Cardiac muscle cell (in vitro differentiated cells and primary cell): ENCODE measurements at regions not wholly inside any gene's neighbourhood (a gene's known extent, or its start where the extent isn't known, plus 50 kb on each side); places are given as distances from the start of the nearest gene placed in this dataset.

ENCODE experiments used
- DNase-seq, 2 donors: peaks; one replicate each; pipeline versions ENCODE4 v3.0.0 to v3.0.0-alpha.2; 2010 to 2017; ENCODE audit warnings: low read depth in 1 of 2, low spot score in 1 of 2
- H3K27ac ChIP-seq: fragments of 200-600 bp; sonication (generic); 2 replicates; pipeline ENCODE4 v1.5.1; 2016
- H3K27me3 ChIP-seq: fragments of 200-600 bp; sonication (generic); 2 replicates; pipeline ENCODE4 v1.6.0; 2016; ENCODE audit warnings: control low read depth
- H3K36me3 ChIP-seq: fragments of 200-600 bp; sonication (generic); 2 replicates; pipeline ENCODE4 v1.5.1; 2016; ENCODE audit warnings: control low read depth
- H3K4me1 ChIP-seq: fragments of 200-600 bp; sonication (generic); 2 replicates; pipeline ENCODE4 v1.8.1; 2017; ENCODE audit warnings: low read depth, mild to moderate bottlenecking, mixed run types
- H3K4me3 ChIP-seq: fragments of 200-600 bp; sonication (generic); 2 replicates; pipeline ENCODE4 v1.5.1; 2016; ENCODE audit warnings: mild to moderate bottlenecking
- H3K9me3 ChIP-seq: fragments of 200-600 bp; sonication (generic); 2 replicates; pipeline ENCODE4 v1.5.1; 2017; ENCODE audit warnings: low read depth, mild to moderate bottlenecking, control low read depth
- CTCF ChIP-seq: IDR thresholded peaks from 2 replicates; pipeline ENCODE4 v1.5.1; 2012; ENCODE audit warnings: low read depth, mild to moderate bottlenecking, low read length

- no peak overlapping the region for H3K4me3 ChIP-seq
- no peaks in the 10 kb centered on the region for H3K9me3 ChIP-seq
- no peak overlapping the region for H3K27ac ChIP-seq
- no peaks in the 10 kb centered on the region for H3K4me1 ChIP-seq
- H3K36me3 ChIP-seq = no peaks in the 10 kb centered on the region
- no peaks in the 10 kb centered on the region for H3K27me3 ChIP-seq
- no peak for DNase-seq
- no peak for TF ChIP-seq CTCF
Measured at GRCh38 chr2:524442-524841, 152.8 kb downstream of the TMEM18 start.

DNA sequence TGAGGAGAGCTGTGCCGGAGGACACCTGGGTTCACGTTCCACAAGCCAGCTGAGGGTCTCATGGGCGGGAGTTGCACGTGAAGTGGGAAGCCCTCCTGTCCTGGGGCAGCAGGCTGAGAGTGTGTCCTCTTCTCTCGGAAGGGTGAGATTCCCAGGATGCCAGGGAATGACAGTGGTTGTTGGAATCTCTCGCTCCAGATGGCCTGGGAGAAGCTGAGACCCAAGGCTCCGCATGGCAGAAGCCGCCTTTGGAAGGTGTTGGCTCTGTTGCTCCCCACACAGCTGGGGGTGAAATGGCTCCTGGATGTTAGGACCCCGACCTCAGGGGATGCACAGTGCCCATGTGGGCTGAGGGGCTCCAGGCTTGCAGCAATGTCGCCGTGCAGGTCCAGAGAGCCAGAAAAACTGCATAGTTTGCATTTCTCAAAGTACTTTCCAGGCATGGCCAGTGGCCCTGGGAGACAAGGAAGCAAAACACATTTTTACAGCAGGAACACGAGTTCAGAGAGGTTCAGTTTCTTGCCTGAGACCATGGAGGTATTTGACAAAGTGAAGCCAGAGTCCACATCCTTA lies 153.4 kb downstream of the TMEM18 start:
- Histone ChIP-seq H3K4me3 (no peak overlapping the region), H3K9me3 (no peaks in the 10 kb centered on the region), H3K36me3 (no peaks in the 10 kb centered on the region), H3K27me3 (no peaks in the 10 kb centered on the region), H3K27ac (no peak overlapping the region), H3K4me1 (no peaks in the 10 kb centered on the region)
- no peak for DNase-seq
- no peak for TF ChIP-seq CTCF

GRCh38 chr2:522776-523175 lies 154.4 kb downstream of the TMEM18 start:
- no peak for DNase-seq
- TF ChIP-seq CTCF = no peak
- no peaks in the 10 kb centered on the region for H3K9me3 ChIP-seq
- no peaks in the 10 kb centered on the region for H3K4me1 ChIP-seq
- H3K27ac ChIP-seq = no peak overlapping the region
- no peak overlapping the region for H3K4me3 ChIP-seq
- no peaks in the 10 kb centered on the region for H3K27me3 ChIP-seq
- H3K36me3 ChIP-seq = no peaks in the 10 kb centered on the region

DNA sequence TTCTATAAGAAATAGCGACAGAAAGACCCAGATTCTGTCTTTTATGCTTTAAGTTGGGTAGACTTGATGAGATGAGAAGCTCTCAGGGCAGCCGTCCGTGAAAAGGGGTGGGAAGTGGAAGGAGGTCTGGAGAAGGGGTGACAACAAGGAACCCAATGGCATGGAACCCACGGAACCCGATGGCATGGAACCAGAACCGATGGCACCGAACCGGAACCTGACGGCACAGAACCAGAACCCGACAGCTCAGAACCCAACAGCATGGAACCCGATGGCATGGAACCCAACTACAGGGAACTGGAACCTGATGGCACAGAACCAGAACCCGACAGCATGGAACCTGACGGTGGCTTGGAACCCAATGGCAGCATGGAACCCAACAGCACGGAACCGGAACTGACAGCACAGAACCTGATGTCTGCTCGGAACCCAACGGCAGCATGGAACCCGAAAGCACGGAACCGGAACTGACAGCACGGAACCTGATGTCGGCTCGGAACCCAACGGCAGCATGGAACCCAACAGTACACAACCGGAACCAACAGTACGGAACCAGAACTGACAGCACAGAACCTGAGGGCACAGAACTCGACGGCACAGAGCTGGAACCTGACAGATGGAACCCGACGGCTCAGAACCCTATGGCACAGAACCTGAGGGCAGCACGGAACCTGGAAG lies 155.2 kb downstream of the TMEM18 start:
- Histone ChIP-seq H3K27ac (no peak overlapping the region), H3K4me1 (no peaks in the 10 kb centered on the region), H3K36me3 (no peaks in the 10 kb centered on the region), H3K9me3 (no peaks in the 10 kb centered on the region), H3K4me3 (no peak overlapping the region), H3K27me3 (no peaks in the 10 kb centered on the region)
- TF ChIP-seq CTCF = no peak
- DNase-seq = no peak

GRCh38 chr2:520663-521340 lies 156.4 kb downstream of the TMEM18 start:
- no peaks in the 10 kb centered on the region for H3K4me1 ChIP-seq
- no peak overlapping the region for H3K27ac ChIP-seq
- no peak overlapping the region for H3K4me3 ChIP-seq
- H3K36me3 ChIP-seq = no peaks in the 10 kb centered on the region
- H3K27me3 ChIP-seq = no peaks in the 10 kb centered on the region
- H3K9me3 ChIP-seq = no peaks in the 10 kb centered on the region
- DNase-seq = no peak
- no peak for TF ChIP-seq CTCF
